HPDE6-E6E7 (cell line): ENCODE measurements at regions not wholly inside any gene's neighbourhood (a gene's known extent, or its start where the extent isn't known, plus 50 kb on each side); places are given as distances from the start of the nearest gene placed in this dataset.
A peak's percentile ranks its signal among the peaks of the same experiment; 100 is the strongest.
"Not testable (repeated sequence)": the region's sequence is repeated elsewhere in the genome, so short reads cannot be mapped to it uniquely, and the experiment has no call there.

Experiments used
- DNase-seq: peaks from one replicate; pipeline ENCODE4 v3.0.0; 2011; ENCODE audit warnings: missing footprints; ENCODE audit errors: extremely low spot score

GRCh38 chr5:142222225-142222865, 102.5 kb downstream of the SPRY4 start:
- DNase-seq: no peak

DNA sequence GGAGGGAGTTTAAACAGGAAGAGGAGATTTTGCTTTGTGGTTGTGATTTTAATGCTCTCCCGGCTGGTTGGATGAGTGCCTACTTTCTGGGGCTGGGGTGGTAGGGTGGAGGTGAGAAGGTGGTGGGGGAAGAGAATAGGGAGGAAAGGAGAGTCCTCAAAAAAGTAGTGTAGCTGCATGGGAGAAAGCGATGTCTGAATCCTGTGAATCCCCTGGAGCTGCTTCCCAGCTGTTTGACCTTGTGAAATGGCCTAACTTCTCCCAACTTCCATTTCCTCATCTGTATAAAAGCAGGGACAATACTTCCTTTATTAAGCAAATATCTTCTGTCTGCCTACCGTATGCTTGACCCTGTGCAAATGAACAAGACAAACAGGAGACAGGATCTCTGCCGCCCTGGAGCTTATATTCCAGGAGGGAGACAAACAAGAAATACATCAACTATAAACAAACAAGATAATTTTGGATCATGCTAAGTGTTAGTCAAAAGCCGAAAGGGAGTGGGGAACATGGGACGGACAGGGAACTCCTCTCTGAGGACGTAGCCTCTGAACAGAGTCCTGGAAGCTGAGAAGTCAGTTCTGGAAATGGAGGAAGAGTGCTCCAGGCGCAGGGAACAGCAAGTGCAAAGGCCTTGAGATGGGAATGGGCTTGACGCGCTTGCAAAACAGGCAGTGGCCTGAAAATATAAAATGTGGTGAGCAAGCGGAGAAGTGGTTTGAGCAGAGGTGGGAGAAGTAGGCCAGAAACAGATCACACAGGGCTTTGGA, 103.5 kb downstream of the SPRY4 start:
- no peak for DNase-seq

GRCh38 chr5:142219146-142219545, 105.7 kb downstream of the SPRY4 start:
- DNase-seq: no peak

DNA sequence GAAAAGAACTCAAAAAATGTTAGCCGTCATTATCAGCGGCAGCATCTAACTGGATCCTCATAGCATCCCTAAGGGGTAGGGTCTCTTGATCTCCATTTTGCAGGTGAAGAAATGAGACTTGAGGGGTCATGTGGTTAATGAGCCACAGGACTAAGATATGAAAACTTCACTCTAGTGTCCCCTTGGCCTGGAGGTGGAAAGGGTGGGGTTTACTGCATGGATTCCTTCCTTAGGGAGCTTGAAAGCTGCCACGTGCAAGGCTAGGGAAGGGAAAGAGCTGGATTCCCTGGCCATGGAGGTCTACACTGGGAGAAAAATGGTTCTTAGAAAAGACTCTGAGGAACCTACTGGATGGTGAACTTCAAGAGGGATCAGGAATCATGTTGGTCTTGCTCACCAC, 107.9 kb downstream of the SPRY4 start:
- no peak for DNase-seq

- peak; percentile 85 for DNase-seq
Measured at GRCh38 chr5:142215915-142216681, 107.5 kb downstream of the NDFIP1 start.

DNA sequence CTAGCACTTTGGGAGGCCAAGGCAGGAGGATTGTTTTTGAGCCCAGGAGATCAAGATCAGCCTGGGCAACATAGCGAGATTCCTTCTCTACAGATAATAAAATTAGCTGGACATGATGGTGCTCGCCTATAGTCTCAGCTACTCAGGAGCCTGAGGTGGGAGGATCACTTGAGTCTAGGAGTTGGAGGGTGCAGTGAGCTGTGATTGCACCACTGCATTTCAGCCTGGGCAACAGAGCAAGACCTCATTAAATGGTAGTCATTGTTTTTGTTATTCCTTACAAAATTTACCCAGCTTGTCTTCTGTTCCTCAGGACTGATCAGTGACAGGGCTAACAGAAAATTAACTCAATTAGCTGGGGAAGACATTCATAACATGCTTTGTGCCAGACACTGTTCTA, 104.5 kb downstream of the NDFIP1 start:
- no peak for DNase-seq

DNA sequence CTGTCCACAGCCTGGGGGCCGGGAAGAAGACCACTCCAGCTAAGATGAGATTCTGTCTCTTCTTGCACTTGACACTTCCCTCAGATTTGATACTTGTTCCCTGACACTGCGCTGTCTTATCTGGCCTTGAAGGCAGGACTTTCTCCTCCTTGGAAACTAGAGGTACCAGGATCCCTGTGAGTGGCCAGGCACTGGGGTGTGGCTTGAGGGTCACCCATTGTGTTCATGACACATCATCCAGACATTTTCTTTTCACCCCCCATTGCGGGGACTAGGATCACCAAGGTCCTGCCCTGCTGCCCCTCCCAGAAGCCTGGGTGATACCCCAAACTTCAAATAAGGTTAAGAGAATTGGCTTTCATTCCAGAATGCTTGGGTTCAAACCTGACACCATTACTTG, 103.3 kb downstream of the NDFIP1 start:
- no peak for DNase-seq

GRCh38 chr5:142210864-142211412, 102.4 kb downstream of the NDFIP1 start:
- DNase-seq: no peak

DNA sequence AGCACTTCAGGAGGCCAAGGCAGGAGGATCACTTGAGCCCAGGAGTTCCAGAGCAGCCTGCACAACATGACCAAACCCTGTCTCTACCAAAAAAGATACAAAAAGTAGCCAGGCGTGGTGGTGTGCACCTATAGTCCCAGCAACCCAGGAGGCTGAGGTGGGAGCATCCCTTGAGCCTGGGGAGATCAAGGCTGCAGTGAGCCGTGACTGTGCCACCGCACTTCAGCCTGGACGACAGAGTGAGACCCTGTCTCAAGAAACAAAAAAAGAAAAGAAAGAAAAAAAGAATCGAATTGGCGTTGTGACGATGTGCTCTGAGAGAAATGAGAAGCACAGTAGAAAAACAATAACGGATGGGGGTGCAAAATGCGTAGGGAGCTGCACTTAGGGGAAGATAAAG, 101.4 kb downstream of the NDFIP1 start:
- no peak for DNase-seq

- DNase-seq: no peak
Measured at GRCh38 chr5:142208777-142209312, 100.3 kb downstream of the NDFIP1 start.

DNA sequence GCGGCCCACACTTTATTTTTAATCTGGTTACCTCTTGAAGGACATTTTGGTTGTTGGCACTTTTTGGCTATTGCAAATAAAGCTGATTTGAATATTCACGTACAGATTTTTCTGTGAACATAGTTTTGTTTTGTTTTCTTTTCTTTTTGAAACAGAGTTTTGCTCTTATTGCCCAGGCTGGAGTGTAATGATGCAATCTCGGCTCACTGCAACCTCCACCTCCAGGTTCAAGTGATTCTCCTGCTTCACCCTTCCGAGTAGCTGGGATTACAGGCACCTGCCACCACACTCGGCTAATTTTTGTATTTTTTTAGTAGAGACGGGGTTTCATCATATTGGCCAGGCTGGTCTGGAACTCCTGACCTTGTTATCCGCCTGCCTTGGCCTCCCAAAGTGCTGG, 99.7 kb downstream of the NDFIP1 start:
- not testable (repeated sequence) for DNase-seq

DNA sequence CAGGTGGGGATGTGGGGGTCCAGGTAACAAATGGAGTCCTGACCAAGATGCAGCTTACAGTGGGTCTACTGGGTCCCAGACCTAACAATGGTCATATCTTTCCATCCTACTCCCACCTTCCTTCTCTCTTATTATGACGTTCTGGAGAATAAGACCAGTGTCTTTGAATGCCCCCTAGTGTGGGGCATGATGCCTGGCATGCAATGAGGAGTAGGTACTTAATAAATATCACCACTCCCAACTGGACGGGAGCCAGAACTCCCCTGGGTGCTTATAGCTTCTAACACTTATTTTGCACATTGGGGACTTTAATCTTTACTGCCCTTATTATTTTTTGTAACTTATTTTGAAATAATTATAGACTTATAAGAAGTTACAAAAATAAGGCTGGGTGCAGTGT, 98.2 kb downstream of the NDFIP1 start:
- no peak for DNase-seq

DNA sequence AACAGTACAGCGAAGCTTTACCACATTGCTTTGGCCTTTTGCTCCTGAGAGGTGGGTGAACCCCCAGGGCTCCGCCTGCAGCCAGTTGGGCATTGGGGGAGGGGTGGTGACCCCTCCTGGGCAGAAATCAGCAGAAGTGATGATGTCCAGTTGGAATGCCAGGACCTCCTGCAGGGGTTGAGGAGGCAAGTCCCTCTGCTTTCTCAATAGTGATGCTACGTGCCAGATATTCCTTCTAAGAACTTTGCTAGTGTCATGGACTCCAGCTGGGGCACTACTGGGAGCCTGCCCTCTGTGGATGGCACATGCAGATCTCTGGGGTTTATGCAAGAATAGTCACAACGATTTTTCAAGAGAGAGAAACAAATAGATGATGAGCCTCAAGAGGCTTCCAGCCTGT, 95.6 kb downstream of the NDFIP1 start:
- DNase-seq: no peak
